GM18907 (cell line): ENCODE measurements at regions not wholly inside any gene's neighbourhood (a gene's known extent, or its start where the extent isn't known, plus 50 kb on each side); places are given as distances from the start of the nearest gene placed in this dataset.

ENCODE experiments used
- ATAC-seq: cut with Tn5 transposase; IDR thresholded peaks from one replicate; pipeline ENCODE4 v1.9.1; 2021; ENCODE audit warnings: mild to moderate bottlenecking, moderate library complexity; ENCODE audit not compliant: unreplicated experiment

- ATAC-seq: no peak
Measured at GRCh38 chr2:220153118-220153517, 525.7 kb downstream of the SLC4A3 start.

- ATAC-seq: no peak
Measured at GRCh38 chr2:220154304-220154703, 526.9 kb downstream of the SLC4A3 start.

DNA sequence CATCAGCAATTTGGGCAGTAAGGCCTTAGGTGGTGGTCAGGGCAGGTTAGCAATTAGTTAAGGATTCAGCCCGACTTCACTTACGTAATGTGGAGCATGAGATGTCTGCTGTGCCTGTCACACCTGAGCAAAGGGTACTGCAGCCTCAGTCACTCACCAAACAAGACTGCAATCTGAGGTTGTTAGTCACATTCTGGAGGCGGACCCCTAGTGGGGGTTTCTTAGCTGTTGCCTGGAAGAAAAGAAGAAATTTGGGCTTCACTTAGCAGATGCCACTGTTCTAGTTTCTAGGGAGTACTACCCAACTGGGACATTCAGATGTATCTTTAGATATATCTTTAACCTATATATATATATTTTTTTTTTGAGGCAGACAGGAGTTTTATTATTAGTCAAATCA is 529.9 kb downstream of the SLC4A3 start:
- ATAC-seq: no peak

GRCh38 chr2:220159738-220160137 is 532.3 kb downstream of the SLC4A3 start:
- ATAC-seq: no peak

- ATAC-seq: no peak
Measured at GRCh38 chr2:220162320-220162719, 534.9 kb downstream of the SLC4A3 start.

DNA sequence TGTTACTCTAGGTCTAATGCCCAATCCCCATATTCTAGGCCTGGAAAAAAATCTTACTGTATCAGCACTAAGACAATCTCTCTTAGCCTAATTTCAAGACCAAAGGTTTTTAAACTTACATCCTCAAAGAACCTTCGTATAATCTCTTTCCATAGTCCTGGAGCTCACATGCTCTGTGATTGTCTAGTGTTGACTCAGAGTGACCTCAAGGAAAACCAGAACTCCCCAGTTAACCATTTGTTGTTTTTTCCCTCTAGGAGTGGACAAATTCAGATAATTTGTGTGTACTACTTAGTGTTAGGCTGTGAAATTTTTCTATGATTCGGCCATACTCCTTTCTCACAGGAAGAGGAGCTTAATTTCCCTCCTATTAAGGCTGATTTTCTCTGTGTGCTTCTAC is 536.1 kb downstream of the SLC4A3 start:
- ATAC-seq: no peak

DNA sequence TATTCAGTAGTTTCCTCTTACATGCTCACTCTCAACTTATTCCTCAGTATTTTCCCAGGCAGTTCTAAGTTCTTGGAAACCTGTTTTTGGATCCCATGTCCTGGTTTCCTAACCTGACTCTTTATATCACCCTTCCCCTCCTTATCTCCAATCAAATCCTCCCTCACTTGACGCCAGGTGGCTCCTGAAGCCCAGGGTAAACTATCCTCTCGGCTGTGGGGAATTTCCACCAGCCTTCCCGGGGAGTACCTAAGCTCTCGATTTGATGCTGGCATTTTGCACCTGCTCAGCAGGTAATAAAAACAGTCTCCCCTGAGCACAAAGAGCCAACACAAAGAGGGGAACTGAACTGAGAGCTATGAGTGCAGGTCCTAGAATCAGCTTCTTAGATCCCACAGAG is 538.0 kb downstream of the SLC4A3 start:
- no peak for ATAC-seq

GRCh38 chr2:220166616-220167015 is 539.2 kb downstream of the SLC4A3 start:
- ATAC-seq: no peak

DNA sequence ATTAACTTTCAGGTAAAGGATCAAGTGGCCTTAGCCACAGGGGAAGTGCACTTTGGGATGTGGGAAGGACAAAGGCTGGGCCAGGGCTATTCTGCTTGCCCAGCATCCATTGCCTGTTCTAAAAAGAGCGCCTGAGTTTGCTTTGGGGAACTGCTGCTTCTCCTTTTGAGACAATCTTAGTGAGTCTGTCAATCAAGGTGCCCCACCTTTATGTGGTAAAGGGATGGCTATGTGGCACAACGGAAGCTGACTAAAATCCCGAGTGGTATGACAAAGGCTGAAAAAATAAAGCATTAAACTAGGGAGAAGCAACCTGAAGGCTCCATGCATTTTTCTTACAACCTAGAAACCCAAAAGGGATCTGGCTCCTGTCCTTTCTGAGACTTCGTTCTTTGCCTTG is 540.5 kb downstream of the SLC4A3 start:
- ATAC-seq: no peak

GRCh38 chr2:220168891-220169546 is 541.6 kb downstream of the SLC4A3 start:
- no peak for ATAC-seq

- no peak for ATAC-seq
Measured at GRCh38 chr2:220174826-220175225, 547.4 kb downstream of the SLC4A3 start.

DNA sequence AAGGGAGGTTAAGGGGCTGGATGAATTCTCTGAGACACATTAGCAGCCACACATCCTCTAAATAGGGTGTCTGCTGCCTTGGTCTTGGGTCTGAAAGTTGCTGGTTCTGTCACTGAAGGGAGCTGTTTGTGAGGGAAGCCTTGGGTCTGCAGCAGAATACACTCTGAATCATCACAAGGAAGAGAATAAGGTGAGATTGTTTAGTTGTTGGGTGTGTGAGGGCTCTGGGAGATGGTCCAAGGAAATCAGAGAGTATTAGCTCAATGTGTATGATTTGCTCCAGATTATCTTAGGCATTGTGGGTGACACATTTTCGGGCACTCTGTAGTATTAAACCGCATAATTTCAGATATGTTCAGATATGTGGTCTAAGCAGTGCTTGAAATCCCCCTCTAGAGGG is 548.5 kb downstream of the SLC4A3 start:
- ATAC-seq: no peak

GRCh38 chr2:220178991-220179695 is 551.7 kb downstream of the SLC4A3 start:
- ATAC-seq: no peak

DNA sequence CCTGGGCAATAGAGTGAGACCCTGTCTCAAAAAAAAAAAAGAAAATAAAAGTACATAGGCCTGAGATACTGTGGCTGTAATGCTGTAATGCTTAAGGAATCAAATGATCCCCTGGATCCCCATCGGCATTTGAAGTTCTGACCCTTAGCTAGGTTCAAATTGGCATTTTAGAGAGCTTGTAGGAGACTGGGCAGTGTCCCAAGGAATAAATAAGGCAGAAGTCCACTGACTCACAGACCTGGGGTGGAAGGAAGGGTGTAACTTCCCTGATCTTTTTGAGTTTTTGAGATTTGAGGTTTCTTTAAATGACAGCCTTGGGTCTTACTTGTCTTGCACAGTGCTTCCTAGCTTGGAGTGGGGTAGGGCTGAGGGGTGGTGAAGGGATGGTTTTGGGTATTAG is 553.7 kb downstream of the SLC4A3 start:
- ATAC-seq: no peak

DNA sequence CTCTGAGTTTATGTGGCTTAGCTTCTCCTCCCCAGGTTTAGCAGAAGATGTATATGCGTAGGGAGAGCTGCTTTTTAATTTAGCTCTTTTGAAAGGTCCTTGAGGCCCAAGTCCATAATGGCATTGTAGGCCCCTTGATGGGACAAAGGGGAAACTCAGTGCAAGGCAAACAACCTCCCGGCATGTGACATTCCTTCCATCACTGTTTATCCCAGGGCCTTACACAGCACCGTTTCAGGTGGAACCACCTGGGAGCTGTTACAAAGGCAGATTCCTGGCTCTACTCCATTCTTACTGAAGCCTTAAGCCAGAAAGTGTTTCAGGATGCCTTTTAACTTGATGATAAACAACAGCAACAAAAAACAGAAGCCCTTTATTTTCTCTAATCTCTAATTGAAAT is 555.4 kb downstream of the SLC4A3 start:
- no peak for ATAC-seq

DNA sequence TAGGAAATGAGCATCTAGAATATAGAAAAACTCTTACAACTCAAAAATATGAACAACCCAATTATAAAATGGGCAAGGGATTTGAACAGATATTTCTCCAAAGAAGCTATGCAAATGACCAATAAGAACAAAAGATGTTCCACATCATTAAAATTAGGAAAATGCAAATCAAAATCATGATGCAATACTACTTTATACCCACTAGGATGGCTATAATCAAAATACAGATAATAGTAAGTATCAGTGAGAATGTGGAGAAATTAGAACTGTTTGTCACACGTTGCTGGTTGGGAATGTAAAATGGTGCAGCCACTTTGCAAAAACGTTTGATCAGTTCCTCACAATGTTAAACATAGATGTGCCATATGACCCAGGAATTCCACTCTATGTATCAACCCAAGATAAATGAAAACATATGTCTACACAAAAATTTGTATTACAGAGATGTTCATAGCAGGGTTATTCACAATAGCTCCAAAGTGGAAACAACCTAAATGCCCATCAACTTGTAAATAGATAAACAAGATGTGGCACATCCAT is 558.4 kb downstream of the SLC4A3 start:
- ATAC-seq: no peak

- ATAC-seq: peak; percentile 70
Measured at GRCh38 chr2:220188031-220188430, 560.6 kb downstream of the SLC4A3 start.

GRCh38 chr2:220191031-220191430 is 563.6 kb downstream of the SLC4A3 start:
- no peak for ATAC-seq

GRCh38 chr2:220191737-220192136 is 564.3 kb downstream of the SLC4A3 start:
- no peak for ATAC-seq

- ATAC-seq: no peak
Measured at GRCh38 chr2:220192994-220193753, 565.7 kb downstream of the SLC4A3 start.

- ATAC-seq: no peak
Measured at GRCh38 chr2:220194630-220195584, 567.5 kb downstream of the SLC4A3 start.
